ENCODE measurements at regions not wholly inside any gene's neighbourhood (a gene's known extent, or its start where the extent isn't known, plus 50 kb on each side); places are given as distances from the start of the nearest gene placed in this dataset.
"Not testable (repeated sequence)": the region's sequence is repeated elsewhere in the genome, so short reads cannot be mapped to it uniquely, and the experiment has no call there.

DNA sequence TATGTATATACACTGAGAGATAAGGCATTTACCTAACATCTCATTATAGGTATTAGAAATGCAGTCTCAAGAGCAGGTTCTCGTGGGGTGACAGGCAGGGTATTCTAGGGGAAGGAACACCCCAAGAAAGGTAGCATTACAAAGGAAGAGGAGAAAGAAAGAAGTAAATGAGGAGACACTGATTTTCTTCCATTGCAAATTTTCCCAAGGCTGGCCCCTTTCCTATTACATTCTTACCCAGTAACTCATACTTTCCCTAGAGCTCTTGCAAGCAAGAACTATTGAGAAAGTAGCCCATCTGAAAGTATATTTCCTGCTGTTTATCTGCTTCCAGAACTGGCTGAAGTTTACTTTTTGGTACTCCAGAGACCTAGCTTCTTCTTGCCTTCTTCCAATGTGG lies 287.0 kb downstream of the ZNF326 start:
- not testable (repeated sequence) for DNase-seq

DNA sequence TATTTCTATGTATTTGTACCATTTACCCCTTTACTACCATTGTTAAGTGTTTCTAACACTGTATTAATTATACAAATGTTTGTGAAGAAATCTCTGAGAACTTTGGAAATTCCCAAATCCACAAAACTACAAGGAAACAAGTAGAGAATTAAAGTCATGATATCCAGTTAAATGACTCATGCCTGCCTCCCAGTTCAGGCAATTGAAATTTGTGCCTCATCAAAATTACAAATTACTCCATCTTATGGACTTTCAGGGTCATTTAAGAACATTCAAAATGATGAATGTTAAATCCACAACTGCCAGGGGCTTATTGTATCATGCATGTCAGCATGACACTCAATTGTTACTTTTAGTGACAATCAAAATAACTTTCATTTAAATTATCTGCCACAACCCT lies 282.4 kb downstream of the ZNF326 start:
- DNase-seq, result no peak

DNA sequence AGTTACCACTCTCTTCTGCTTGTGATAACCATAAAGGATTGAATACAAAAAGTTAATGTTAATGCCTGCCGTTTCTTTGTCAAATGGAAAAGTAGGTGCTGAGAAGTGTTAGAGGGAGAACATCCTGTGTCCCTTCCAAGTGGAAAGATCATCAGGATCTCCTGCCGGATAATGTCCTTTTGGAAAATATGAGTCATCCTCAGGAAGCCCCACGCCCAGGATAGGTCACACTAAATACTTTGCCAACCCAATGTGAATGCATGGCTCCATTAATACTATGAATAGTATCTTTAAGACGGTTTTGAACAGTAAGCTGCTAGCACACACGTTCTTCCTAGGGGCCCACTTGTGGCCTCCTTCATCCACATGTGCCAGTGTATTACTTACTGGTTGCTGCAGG lies 279.5 kb downstream of the ZNF326 start:
- DNase-seq, result no peak

DNA sequence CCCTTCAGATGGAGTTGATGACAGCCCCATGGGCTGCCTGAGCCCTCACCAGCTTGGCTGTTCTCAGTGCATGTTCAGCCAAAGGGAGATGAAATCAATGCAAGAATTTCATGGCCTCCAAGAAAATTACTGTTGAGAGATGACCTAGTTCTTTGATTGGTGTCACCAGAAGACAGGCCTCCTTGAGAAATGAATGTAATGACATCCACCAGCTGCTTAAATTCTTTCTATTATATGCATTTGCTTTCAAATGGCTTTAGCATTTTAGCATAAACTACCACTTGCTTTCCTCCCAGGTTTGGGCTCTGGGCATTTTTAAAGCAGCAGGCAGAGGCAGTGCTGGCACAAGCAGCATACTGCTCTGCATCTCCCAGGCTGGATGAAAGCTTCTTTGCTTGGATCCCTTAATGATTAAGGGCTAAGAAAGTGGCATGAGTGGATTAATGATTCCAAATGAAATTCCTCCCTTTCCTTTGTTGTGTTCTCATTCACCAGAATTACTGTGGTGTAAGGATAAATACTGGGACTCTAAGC lies 278.4 kb downstream of the ZNF326 start:
- no peak for DNase-seq

DNA sequence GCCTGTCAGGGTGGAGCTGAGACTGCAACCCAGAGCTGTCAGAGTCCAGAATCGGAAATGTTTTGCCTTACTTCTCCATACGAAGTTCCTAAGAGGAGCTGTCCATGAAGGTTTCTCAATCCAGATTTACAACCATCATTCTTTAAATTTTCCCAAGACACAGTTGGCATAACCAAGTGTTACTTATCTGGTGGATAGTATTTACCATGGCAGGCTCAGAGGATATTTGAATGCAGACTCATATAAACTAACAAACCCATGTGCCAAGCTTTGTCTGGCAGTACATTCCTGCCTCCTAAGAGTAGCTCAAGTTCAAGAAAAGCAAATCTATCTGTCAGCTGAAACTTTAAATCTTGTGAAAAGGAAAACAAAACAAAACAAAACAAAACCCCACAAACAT lies 267.9 kb downstream of the ZNF326 start:
- DNase-seq, result no peak

DNA sequence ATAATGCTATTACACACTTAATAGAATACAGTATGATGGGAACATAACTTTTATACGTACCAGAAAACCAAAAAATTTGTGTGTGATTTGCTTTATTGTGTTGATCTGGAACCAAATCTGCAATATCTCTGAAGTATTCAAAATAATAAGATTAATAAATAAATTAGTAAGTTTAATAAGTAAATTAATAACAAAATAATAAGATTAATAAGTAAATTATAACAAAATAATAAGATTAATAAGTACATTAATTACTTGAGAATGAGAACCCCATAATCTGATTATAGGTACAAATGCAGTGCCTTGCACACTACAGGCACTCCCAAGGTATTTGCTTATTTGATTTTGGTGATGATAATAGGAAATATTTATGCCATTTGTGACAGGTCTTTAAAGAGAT lies 267.4 kb downstream of the ZNF326 start:
- DNase-seq, result no peak

DNA sequence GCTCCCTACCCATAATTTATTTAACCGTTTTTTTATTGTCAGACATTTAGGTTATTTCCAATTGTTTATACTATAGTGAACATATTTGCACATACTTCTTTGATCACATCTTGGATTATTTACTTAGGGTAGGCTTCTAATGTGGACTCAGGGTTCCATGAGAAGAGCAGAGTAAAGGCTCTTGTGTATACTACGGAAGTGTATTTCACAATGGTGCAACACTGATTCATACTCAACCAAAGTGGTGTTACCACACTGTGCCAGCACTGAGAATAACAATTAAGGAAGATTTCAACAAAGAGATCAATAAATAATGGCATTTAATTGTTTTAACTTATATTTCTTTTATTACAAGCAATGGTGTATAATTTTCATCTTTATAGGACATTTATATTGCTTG lies 251.2 kb downstream of the ZNF326 start:
- no peak for DNase-seq

DNA sequence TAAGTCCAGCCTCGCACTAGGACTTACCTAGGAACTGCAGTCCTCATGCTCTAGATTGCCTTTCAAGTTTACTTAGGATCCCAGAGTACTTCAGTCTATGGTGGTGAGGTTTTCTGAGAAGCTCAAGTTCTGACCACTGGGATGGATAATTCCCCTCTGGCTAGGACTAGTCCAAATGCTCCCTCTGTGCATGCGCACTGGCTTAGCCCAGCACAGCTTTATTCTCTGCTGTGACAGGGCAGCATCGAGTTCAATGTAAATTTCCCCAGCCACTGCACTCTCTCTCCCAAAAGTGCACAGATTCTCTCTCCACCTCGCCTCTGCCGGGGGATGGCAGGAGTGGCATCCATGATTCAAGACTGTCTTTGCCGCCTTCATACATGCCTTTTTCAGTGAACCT lies 241.6 kb downstream of the ZNF326 start:
- no peak for DNase-seq

DNA sequence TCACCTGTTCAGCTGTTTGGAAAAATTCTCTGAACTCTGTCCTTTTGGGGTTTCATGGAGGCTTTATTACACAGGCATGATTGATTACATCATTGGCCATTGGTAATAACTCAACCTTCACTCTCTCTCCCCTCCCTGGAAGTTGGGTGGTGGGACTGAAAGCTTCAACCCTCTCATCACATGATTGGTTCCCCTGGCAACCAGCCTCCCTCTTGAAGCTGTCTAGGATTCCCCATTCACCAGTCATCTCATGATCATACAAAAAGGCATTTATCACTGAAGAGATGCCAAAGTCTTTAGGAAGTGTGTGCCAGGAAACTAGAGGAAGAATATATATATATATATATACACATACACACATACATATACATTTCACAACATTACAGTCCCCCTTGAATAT lies 228.5 kb downstream of the ZNF326 start:
- DNase-seq, result no peak

DNA sequence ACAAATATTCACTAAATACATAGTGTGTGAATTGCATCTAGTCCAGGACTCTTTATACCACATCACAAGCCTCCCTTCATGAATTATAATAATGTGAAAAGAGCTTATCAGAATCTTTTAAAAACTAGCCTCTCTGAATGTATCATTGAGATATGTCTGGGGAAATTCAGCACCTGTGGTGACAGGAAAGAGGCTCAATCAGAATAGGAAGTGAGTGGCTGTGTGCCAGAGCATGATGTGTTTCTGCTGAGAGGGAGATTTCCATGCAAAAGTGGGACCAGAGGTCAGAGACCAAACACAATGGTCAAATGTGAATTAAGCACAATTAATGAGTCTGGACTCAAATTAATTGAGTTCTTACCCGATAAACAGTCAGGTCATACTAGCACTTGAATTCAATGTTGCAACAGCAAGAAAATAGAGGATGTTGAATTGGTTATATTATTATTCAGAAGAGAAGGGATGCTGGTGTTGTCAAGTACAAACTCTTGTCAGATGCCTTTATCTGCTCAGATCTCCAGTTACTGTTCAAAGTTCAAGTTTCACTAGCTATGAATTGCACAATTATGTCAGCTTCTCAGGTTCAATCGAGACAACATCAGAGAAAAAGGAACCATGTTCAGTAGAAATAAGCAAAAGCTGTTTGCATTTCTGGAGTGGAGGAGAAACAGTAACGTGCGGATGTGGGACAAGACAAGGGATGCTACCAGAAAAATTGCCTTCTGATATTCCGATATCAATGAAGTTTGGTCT lies 226.2 kb downstream of the ZNF326 start:
- no peak for DNase-seq

DNA sequence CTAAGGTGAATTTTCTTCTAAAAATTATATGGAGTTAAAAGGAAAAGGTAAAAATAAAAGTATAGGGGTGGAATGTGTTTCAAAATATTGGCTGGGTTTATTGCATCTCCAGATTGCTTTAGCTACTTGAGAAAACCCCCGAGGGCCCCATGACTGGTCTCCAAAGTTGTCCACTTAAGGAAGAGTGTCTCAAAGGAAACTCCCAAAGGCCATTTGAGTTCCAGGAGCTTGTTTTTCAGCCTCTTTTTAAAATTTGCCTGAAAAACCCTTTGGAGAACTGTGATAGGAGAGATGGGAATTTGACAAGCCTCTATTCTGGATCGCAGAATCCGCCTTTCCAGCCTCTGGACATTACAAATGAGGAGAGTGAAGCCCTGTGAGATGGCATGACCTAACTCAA lies 225.6 kb downstream of the ZNF326 start:
- no peak for DNase-seq

DNA sequence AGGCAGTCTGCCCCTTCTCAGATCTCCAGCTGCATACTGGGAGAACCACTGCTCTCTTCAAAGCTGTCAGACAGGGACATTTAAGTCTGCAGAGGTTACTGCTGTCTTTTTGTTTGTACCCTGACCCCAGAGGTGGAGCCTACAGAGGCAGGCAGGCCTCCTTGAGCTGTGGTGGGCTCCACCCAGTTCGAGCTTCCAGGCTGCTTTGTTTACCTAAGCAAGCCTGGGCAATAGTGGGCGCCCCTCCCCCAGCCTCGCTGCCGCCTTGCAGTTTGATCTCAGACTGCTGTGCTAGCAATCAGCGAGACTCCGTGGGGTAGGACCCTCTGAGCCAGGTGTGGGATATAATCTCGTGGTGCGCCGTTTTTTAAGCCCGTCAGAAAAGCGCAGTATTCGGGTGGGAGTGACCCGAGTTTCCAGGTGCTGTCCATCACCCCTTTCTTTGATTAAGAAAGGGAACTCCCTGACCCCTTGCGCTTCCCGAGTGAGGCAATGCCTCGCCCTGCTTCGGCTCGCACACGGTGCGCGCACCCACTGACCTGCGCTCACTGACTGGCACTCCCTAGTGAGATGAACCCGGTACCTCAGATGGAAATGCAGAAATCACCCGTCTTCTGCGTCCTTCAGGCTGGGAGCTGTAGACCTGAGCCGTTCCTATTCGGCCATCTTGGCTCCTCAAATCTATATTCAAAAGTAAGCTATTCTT lies 224.4 kb downstream of the ZNF326 start:
- not testable (repeated sequence) for DNase-seq

DNA sequence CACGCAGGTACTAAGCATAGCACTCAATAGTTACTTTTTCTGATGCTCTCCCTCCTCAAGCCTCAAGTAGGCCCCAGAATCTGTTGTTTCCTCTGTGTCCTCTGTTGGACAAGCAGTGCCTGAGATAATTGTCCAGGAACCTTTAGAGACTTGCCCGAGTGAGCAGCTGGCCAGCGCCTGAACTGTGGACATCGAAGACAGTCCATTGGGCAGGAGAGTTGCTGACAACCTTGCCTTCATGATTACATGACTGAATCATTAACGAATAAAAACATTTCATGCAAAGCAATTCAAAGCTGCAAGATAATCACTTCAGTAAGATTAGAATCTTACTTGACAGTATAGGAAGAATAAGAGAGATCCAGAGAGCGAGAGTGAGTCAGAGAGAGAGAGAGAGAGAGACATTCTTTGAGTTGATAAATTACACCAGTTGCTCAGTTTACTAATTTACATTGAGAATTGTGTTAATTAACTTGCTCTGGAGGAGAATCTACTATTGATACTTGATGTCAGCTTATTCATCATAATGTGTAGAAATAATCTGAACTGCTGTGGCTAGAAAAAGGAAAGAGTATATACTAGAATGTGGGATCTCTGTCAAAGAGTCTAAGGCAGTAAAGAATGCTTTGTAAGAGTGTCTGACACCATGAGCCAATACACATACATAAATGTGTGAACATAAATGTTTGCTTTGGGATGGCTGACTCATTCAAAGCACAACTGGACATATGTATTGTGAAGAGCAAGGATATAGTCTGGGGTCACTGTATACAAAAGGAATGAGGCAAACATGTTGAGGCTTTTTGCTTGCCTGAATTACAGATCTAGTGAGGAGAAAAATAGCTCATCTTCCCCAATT lies 216.0 kb downstream of the ZNF326 start:
- no peak for DNase-seq

DNA sequence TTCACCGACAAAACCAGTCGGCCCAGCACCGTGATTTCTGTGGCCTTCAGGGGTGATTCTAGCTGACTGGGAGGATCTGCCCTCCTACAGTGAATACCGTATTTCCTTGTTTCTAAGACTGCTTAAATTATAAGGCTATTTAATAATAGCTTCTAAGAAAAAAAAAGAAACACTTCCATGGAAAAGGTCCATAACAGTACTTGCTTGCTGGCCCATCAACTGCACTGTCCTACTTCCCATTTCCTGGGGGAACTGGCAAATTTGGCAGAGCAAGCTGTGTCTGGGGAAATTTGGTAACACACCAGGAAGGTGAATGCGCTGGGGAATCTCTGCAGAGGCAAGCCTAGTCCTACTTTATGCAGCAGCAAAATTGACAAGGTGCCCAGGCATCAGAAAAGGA lies 214.0 kb downstream of the ZNF326 start:
- no peak for DNase-seq

DNA sequence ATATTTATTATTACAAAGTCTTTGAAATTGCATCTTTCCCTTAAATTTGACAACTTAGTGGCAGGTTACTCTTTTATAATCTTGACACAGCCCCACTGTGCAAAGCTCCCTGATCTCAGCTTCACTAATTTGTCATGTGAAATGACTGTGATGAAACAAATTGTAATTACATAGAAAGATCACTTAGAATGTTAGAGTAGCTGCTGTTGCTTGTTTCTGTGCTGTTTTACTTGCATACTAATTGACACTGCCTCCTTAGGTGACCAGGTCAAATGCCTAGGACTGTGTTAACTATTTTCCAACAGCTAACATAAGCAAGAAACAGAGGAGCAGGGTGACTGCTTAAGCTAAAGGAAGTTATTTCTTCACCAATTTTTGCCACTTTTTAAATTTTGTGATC lies 211.3 kb downstream of the ZNF326 start:
- no peak for DNase-seq

DNA sequence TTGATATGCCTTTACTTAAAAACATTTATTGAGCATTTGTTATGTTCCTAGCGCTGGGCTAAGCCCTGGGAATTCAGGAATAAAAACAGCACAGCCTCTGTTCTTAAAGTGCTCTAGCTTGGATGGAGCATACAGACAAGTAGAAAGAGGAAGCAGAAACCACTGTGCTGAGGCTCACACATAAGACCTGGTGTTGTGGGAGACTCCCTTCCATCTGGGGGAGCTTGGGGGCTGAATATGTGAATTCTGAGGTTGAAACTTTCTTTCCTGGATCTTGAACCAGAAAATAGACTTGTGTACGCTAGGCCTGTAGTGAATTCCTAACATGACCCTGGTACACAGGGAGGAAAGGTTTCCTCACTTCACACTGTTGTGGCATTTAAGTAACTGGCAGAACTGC lies 209.9 kb downstream of the ZNF326 start:
- no peak for DNase-seq

DNA sequence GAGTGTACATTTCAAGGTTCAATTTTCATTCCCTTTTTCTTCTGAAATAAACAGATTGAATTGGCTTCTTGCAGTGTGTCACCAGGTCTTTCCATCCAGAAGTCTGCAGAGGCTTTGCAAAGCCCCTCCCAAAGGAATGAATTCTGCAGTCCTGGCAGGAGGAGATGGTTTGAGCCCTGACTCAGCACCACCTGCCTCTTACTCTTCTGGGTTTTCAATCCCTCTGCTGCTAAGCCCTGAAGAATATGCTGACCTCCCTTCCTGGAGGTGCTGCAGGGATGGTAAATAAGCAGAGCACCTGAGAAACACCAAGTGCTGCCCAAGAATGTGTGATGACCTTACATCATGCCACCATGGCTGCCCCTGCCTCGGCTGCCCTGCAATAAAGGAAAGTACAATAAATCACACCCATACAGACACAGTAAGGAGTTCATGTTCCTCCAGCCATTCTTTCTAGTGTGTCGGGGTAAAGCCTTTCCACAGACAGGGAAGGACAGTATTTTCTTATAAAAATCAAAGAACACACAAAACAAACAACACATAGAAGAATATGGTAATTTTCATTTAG lies 209.2 kb downstream of the ZNF326 start:
- no peak for DNase-seq

DNA sequence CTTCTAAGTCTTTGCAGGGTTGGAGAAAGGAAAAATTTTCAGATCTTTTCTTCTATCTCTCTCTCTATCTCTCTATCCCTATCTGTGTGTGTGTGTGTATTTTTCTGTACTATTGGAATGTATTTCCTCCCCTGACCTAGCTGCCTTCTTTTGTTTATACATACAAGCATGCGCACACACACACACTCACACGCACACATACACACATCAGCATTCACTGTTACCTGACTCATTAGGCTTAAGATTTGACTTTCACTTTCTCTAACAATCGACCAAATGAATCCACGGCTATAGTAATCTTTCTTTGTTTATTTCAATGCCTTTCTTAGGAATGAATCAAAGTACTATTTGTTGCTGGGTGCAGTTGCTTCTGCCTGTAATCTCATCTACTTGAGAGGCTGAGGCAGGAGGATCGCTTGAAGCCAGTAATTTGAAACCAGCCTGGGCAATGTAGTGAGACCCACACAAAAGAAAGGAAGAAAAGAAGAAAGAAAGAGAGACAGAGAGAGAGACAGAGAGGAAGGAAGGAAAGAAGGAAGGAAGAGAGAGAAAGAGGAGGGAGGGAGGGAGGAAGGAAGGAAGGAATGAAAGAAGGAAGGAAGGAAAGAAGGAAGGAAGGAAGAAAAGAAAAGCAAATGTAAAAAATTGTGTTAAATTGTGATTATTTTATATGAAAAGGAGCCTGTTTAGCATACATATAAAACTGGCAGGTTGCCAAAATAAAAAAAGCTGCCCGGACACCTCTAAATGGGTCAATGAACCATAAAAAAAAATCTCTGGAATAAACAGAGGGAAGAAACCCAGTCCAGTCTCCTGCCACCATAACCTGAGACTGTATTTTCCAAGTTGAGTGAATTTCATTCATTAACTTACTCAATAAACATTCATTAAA lies 206.8 kb downstream of the ZNF326 start:
- no peak for DNase-seq

DNA sequence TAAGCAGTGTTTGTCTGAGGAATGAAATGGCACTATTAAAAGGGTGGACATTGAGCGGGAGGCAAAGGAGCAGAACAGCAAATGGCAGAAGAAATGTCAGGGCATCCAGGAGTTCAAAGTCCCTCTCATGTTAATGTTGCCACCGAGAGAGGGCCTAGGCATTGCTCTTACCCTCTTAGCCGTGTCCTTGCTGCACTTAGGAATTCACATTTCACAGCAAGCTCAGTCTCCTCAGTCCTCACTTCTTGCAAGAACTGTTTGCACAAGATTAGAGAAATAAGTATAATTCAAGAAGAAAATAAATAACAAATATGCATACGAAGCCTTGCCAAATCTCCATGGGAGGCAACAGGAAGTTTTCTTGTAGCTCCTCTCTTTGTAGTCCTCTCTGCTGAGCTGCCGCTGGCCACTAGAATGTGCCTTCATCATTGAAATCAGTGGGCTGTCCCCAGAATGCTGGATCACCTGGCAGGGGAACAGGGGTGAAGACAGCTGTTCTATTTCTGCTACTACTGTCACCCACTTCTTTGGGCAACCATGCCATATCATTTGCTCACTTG lies 205.8 kb downstream of the ZNF326 start:
- no peak for DNase-seq

DNA sequence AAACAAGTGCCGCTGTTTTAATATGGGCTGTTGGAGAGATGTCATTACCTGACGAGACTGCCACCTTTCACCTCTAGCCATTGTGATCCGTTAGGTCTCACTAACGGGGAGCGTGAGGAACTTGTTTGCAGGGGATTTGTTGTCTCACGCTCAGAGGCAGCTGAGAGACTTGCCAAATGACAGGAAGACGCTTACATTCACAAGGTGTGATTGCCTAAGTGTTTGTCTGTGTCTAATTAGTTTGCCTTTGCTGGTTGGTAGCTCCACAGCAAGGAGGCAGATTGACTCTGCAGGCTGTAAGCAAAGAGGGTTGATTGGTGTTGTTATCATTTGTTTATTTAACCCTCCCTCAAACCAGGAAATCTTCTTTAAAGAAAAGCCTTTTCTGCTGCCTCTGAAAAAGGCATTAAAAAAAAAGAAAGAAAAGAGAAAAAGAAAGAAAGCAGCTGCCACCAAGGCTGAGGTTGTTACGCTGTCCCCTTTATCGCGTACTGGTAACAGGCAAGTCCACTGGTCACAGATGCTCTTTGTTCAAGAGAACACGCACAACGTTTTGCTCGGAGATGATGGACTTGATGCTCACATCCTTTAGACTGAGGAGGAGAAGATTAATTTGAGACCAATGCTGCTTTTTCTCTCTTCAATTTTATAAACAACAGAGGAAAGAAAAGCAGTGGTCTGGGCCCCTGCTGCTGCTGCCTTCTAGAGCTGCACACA lies 203.9 kb downstream of the ZNF326 start:
- no peak for DNase-seq

DNA sequence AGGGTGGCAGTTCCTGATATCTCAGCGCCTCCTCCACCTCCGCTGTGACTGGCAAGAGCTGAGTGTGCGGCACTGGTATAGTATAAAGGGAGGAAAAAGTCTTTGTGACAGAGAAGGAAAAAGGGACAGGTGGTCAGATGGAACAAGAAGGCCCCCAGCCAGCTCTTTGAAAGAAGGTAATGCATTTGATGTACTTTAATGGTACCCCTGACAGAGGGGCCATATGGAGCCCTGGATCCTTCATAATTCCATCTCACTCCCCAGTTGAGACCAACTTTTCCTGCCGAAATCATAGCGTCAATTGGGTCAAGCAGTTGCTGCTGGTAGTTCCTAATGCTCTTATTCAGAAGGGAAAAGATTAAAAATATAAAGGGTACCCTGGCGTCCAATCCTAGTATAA lies 198.2 kb downstream of the ZNF326 start:
- DNase-seq, result no peak

All from DMS79 treated with DMSO at 0.1 percent for 48 hours (cell line).